Ascending aorta (tissue), 2 donors: ENCODE measurements at regions not wholly inside any gene's neighbourhood (a gene's known extent, or its start where the extent isn't known, plus 50 kb on each side); places are given as distances from the start of the nearest gene placed in this dataset.

Experiments used
- DNase-seq, 2 donors: peaks; one replicate each; pipeline ENCODE4 v3.0.0-alpha.2; 2019; ENCODE audit warnings: low spot score in 2 of 2
- H3K27ac ChIP-seq, 2 donors: fragments of 200-600 bp; sonication (generic); one replicate each; pipeline ENCODE4 v1.5.1; 2016 to 2017; ENCODE audit warnings: mild to moderate bottlenecking in 1 of 2
- H3K27me3 ChIP-seq: fragments of 200-600 bp; sonication (generic); one replicate; pipeline ENCODE4 v1.5.1; 2017
- H3K36me3 ChIP-seq, 2 donors: fragments of 200-600 bp; sonication (generic); one replicate each; pipeline ENCODE4 v1.5.1; 2016
- H3K4me1 ChIP-seq, 2 donors: fragments of 200-600 bp; sonication (generic); one replicate each; pipeline ENCODE4 v1.5.1; 2016 to 2017; ENCODE audit warnings: mild to moderate bottlenecking in 1 of 2
- H3K4me3 ChIP-seq, 2 donors: fragments of 200-600 bp; sonication (generic); one replicate each; pipeline ENCODE4 v1.5.1; 2016 to 2017; ENCODE audit warnings: mild to moderate bottlenecking in 1 of 2
- H3K9me3 ChIP-seq, 2 donors: fragments of 200-600 bp; sonication (generic); one replicate each; pipeline ENCODE4 v1.5.1; 2016
- CTCF ChIP-seq, 3 experiments: fragments of 200-600 bp in 2 of 3; fragments of 450-650 bp in 1 of 3; sonication (generic) in 2 of 3; IDR thresholded peaks; one replicate each; pipeline ENCODE4 v1.5.1; 2016 to 2019; ENCODE audit warnings: antibody characterized with exemption in 3 of 3, mild to moderate bottlenecking in 1 of 3, moderate library complexity in 1 of 3
- intact Hi-C: fragments of 100-400 bp; cut with DNase I; formaldehyde crosslinking; loops from one replicate; pipeline ENCODE4 v1.15.1; 2023

GRCh38 chr16:51665436-51665998, 514.4 kb upstream of the SALL1 start:
- no peak for TF ChIP-seq CTCF (IDR thresholded peaks at IDR 0.05)
- Histone ChIP-seq H3K4me3 (no peak overlapping the region), H3K27me3 (no peaks in the 10 kb centered on the region), H3K4me1 (no peaks in the 10 kb centered on the region), H3K27ac (no peak overlapping the region), H3K36me3 (no peaks in the 10 kb centered on the region), H3K9me3 (no peaks in the 10 kb centered on the region)
- DNase-seq: no peak
- intact Hi-C loops: no loop called here

- H3K27ac ChIP-seq: no peak overlapping the region
- TF ChIP-seq CTCF (IDR thresholded peaks at IDR 0.05): no peak
- H3K4me3 ChIP-seq: no peak overlapping the region
- intact Hi-C loops: no loop called here
- no peaks in the 10 kb centered on the region for H3K36me3 ChIP-seq
- H3K9me3 ChIP-seq: no peaks in the 10 kb centered on the region
- no peaks in the 10 kb centered on the region for H3K4me1 ChIP-seq
- H3K27me3 ChIP-seq: no peaks in the 10 kb centered on the region
- no peak for DNase-seq
These were observed 507.5 kb upstream of the SALL1 start for GRCh38 chr16:51658531-51658930.

GRCh38 chr16:51657848-51658247, 506.8 kb upstream of the SALL1 start:
- Histone ChIP-seq H3K9me3 (no peaks in the 10 kb centered on the region), H3K36me3 (no peaks in the 10 kb centered on the region), H3K4me3 (no peak overlapping the region), H3K27me3 (no peaks in the 10 kb centered on the region), H3K4me1 (no peaks in the 10 kb centered on the region), H3K27ac (no peak overlapping the region)
- TF ChIP-seq CTCF (IDR thresholded peaks at IDR 0.05): no peak
- no peak for DNase-seq
- intact Hi-C loops: no loop called here

- intact Hi-C loops: no loop called here
- H3K4me1 ChIP-seq: no peaks in the 10 kb centered on the region
- no peaks in the 10 kb centered on the region for H3K9me3 ChIP-seq
- no peaks in the 10 kb centered on the region for H3K36me3 ChIP-seq
- TF ChIP-seq CTCF (IDR thresholded peaks at IDR 0.05): no peak
- no peak overlapping the region for H3K27ac ChIP-seq
- DNase-seq: no peak
- H3K4me3 ChIP-seq: no peak overlapping the region
- H3K27me3 ChIP-seq: no peaks in the 10 kb centered on the region
These were observed 504.2 kb upstream of the SALL1 start for GRCh38 chr16:51655249-51655648.

GRCh38 chr16:51651061-51651466, 500.0 kb upstream of the SALL1 start:
- Histone ChIP-seq H3K4me3 (no peak overlapping the region), H3K27ac (no peak overlapping the region), H3K9me3 (peaks cover 0 to 5% of the 10 kb centered on the region in 2 donors), H3K27me3 (no peaks in the 10 kb centered on the region), H3K4me1 (no peaks in the 10 kb centered on the region), H3K36me3 (no peaks in the 10 kb centered on the region)
- intact Hi-C loops: no loop called here
- no peak for TF ChIP-seq CTCF (IDR thresholded peaks at IDR 0.05)
- DNase-seq: no peak

GRCh38 chr16:51649631-51650030, 498.6 kb upstream of the SALL1 start:
- intact Hi-C loops: no loop called here

More at GRCh38 chr16:51649631-51650030, 498.6 kb upstream of the SALL1 start:
- no peak for DNase-seq
- TF ChIP-seq CTCF (IDR thresholded peaks at IDR 0.05): no peak
- Histone ChIP-seq H3K27ac (no peak overlapping the region), H3K36me3 (no peaks in the 10 kb centered on the region), H3K4me3 (no peak overlapping the region), H3K27me3 (no peaks in the 10 kb centered on the region), H3K4me1 (no peaks in the 10 kb centered on the region), H3K9me3 (peaks cover 0 to 5% of the 10 kb centered on the region in 2 donors)
